Embryonic facial prominence (tissue), 1 donor: ENCODE measurements at regions not wholly inside any gene's neighbourhood (a gene's known extent, or its start where the extent isn't known, plus 50 kb on each side); places are given as distances from the start of the nearest gene placed in this dataset.

Experiments used
- DNase-seq: peaks from one replicate; pipeline ENCODE4 v3.0.0-alpha.2; 2016; ENCODE audit errors: extremely low spot score

- DNase-seq: no peak
Observed at GRCh38 chr3:66747696-66748095, 246.9 kb upstream of the LRIG1 start.

DNA sequence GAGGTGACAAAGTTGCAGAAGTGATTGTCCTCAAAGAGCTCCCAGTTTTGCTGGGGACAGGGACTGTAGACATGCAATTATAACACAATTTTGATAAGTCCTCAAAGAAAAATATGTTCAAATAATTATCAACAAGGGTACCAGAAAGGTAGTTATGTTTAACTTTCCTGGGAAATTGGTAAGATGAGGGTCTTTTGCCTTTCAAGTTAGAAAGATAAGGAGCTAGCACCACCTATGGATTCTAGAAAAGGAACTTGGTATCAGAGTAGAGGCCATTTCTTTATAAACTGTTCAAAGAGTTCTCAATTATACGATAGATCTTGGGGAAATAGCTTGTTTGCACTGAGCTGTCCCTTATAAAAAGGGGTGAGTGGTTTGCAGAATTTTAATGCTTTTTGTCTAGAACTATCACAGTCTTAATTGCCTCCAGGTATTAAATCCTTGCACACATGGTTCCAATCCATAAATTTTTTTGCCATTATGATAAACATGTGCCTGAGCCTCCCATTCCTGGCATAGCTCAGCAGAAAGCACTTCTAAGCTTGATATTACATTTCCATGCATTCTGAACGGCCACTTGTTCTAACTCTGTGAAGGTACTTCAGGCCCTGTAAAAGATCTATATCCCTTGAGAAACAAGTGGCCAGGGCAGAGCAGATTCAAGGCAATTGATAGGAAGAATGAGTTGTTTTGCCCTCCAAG, 247.5 kb upstream of the LRIG1 start:
- no peak for DNase-seq

DNA sequence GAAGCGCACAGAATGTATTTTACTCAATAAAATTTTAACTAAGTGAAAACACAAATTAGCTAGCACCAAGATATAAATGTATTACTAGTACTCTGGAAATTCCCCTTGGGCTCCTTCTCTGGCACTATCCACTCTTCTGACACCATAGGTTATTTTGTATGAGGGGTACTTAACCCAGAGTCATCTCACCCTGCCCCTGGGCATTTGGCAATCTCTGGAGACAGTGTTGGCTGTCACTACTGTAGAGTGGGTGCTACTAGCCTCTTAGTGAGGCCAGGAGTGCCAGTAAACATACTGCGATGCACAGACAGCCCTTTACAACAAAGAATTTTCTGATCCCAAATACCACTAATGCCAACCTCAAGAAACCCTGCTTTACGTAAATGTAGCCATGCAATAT, 246.3 kb upstream of the KBTBD8 start:
- DNase-seq: no peak

GRCh38 chr3:66753670-66754069, 244.4 kb upstream of the KBTBD8 start:
- DNase-seq: no peak

DNA sequence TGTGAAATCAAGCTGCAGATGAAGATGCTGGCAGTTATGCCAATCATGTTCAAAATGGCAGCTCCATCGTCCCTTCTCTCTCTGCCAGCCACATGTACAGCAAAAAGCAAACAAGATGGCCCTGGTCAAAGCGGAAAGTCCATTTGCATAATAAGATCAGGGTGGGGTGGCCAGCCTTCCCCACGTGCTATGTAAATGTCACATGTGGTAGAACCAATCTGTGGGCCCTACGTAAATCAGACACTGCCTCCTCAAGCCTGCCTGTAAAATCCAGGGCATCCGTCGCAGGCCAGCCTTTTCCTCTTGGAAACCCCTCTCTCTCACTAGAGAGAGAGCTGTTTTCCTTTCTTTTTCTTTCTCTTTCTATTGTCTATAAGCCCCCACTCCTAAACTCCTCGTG, 243.5 kb upstream of the KBTBD8 start:
- DNase-seq: no peak

DNA sequence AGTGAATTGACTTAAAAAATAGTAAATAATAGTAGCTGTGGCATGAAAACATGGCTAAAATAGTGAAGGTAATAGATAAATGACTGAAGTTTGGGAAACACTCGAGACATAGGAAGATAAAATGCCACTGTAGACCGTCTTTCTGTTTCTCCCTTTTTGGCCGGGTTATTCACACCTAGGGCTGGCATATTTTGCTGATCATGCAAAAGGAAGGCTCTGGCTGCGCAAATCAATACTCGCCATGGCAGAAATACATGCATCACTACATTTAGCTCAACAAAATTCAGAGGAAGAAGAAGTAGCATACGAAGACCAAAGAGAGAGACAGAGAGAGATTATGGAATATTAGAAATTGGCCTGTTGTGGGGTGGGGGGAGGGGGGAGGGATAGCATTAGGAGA, 242.2 kb upstream of the KBTBD8 start:
- no peak for DNase-seq

- no peak for DNase-seq
Observed at GRCh38 chr3:66756468-66757036, 241.6 kb upstream of the KBTBD8 start.

DNA sequence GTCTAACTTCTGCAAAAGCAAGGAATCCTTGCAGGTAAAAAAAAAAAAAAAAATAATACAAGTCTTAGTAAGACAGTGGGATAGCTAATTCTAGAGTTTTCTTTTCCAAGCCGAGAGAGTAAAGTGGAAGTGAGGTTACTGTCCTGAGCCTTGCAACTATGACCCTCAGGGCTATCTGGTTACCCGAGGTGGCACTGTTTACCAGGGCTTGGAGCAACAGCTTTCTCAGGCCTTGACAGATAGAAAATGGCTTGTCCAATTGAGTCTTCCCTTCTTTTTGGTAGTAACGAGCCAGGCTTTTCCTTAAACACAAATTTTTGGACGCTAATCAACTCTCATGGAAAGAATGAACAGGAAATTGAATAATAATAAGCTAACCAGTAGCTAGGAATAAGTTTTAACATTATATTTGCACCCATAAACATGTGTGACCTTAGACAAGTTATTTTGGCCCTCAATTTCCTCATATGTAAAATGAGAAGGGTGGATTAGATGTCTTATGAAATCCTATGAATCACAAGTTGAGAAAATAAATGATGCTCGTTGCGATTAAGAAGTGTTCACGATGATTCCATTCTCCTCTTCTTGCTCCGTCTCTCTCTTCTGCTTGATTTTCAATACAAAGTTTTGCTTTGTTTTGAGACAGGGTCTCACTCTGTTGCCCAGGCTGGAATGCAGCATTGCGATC, 236.9 kb upstream of the KBTBD8 start:
- no peak for DNase-seq

GRCh38 chr3:66762916-66763693, 235.0 kb upstream of the KBTBD8 start:
- no peak for DNase-seq

DNA sequence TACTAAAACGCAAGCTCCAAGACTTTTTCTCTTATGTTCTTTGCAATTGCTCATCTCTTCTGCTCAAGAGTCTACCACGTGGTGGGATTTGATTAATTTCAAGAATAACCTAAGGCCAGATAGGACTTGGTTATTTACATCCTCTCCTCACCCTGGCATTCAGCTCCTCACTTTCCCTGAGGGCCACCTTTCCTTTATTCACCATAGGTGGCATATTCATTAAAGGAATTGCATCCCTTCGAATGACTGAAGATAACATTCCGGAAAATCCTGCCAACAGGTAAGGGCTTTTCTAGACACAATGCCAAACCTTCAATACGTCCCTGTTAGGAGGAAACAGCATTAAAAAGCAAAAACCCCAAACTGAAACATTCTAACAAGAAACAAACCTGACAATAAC, 220.0 kb upstream of the KBTBD8 start:
- DNase-seq: no peak

DNA sequence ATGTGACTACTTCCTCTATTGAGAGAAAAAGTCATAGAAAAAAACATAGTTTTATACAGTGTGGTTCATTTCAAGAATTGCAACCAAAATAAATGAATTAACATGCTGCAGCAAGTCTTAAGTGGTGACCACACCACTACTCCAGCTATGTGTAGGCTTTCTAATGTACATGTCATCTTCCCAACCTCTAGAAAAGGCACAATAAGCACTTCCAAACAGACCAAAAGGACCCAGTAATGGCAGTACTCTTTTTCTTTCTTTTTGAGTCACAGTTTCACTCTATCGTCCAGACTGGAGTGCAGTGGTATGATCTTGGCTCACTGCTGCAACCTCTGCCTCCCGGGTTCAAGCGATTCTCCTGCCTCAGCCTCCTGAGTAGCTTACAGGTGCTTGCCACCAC, 219.3 kb upstream of the KBTBD8 start:
- no peak for DNase-seq

DNA sequence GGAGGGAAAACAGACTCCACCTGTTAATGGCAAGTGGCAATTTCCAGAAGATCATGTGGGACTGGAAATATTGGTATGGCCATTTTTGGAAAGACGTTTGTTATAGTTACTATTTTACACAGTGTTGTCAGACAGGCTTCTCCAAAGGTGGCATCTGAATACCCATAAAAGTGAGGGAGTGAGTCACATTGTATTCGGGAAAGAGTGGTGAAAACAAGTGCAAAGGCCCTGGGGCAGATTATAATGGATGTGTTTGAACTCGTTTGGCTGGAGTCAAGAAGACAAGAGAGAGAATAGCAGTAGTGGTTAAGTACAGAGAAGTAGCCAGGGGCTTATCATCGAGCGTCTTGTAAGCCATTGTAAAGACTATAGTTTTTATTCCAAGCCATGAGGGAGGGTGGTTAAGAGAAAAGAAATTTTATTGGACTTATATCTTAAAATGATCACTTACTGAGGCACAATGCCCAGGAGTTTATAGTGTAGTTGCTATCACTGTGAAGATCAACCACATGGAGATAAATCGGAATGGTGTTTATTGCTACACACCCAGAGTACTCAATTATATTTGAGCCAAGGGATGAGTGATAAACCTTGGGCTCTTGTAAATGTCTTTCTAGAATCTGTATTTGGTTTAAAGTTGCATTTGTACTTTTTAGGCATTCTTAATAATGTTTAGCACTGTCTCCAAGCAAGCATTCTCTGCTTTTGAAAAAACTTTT, 212.8 kb upstream of the KBTBD8 start:
- DNase-seq: no peak

DNA sequence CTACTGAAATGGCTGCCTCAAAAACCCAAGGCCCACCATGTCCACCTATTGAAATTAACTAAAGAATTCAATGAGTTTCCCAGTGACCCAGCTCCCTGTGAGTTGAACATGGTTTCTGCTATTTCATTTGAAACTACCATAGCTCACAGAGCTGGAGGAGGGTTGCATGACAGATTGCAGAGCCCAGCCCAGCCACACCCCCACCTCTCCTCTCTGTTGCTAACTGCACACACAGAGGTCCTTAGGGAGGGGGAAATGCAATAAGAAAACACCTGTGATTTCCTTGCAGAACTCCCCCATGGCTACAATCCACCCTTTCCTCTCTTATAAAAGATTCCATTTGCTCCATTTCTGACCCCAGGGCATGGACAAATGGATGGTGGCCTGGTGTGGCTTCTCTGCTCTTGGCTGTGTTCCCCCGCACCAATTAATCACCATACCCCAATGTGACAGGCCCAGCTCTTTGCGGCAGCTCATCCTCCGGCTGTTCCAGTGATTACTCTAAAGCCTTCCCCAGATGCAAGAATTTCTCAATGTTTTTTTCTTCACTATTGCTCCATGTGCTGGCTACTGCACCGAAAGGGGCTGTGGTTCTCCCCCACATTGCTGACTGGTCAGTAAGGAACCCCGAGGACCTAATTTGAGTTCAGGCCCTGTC, 208.4 kb upstream of the KBTBD8 start:
- DNase-seq: no peak

DNA sequence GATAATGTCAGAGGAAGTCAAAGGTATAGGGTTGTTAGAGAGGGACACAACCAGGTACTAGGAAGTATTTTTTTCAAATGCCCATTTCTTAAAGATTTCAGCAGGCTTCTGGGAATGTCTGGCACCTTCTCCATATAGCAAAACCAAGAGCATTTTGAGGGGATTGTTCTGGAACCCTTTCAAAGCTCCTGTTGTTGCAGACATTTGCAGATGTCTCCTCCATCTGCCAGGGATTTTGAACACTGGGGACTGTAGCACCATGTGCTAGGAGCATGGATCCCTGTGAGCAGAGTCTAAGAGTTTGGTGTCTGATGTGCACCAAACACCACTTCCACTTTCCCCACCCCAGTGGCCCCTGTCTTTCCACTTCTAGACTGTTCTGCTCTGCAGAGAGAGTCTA, 206.0 kb upstream of the KBTBD8 start:
- DNase-seq: no peak

GRCh38 chr3:66795365-66795764, 202.7 kb upstream of the KBTBD8 start:
- DNase-seq: no peak

- no peak for DNase-seq
Observed at GRCh38 chr3:66796343-66796742, 201.8 kb upstream of the KBTBD8 start.

DNA sequence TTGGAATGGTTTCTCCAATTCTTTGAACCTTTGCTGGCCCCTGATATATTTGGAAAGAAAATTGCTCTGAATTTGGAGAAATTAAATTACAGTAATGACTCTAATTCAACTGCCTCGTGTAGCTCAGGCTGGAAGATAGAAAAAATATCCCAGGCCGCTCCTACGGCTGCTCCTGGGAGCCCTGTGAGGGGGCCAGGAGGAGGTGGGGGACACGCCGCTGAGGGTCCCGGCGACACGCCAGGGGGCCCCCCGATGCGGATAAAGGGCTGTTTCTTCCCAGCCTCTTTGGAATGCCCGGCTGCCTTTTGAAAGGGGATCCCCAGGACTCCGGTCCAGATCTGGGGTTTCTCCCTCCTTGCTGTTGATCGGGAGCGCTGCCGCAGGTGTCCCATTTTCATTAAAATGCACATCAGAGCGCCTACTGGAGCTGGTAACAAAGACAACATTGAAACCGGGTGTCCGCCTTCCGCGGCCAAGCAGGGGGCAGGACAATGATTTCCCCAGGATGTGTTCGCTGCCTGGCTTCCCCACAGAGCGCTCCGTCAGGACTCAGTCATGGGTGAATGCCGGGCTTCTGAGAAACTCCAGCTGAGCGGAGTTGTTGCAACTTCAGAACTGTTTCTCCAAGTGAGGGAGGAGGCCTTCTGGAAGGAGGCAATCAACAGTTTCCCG, 200.1 kb upstream of the KBTBD8 start:
- DNase-seq: no peak

- DNase-seq: no peak
Observed at GRCh38 chr3:66800941-66801545, 197.1 kb upstream of the KBTBD8 start.

DNA sequence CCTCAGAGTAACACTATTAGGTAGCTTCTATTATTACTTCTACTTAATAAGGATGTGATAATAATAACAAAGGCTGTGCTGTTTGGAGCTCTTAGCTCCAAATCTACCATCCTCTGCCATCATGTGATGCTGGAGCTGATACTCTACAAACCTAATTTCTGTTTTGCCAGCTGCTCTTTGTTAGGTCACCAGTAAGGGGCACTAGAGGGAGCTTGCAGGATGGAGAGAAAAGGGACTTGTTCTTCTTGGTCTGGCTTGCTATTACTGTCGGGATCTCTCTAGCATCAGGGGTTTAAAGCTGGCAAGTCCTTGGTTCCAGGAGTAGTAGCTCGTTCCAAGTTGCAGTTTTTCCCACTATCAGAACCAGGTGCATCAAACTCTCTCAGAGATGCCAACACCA, 194.9 kb upstream of the KBTBD8 start:
- no peak for DNase-seq
